HG02870 (cell line): ENCODE measurements at regions not wholly inside any gene's neighbourhood (a gene's known extent, or its start where the extent isn't known, plus 50 kb on each side); places are given as distances from the start of the nearest gene placed in this dataset.

Source experiments
- ATAC-seq: cut with Tn5 transposase; IDR thresholded peaks from one replicate; pipeline ENCODE4 v1.9.1; 2021; ENCODE audit warnings: mild to moderate bottlenecking, moderate library complexity; ENCODE audit not compliant: unreplicated experiment

DNA sequence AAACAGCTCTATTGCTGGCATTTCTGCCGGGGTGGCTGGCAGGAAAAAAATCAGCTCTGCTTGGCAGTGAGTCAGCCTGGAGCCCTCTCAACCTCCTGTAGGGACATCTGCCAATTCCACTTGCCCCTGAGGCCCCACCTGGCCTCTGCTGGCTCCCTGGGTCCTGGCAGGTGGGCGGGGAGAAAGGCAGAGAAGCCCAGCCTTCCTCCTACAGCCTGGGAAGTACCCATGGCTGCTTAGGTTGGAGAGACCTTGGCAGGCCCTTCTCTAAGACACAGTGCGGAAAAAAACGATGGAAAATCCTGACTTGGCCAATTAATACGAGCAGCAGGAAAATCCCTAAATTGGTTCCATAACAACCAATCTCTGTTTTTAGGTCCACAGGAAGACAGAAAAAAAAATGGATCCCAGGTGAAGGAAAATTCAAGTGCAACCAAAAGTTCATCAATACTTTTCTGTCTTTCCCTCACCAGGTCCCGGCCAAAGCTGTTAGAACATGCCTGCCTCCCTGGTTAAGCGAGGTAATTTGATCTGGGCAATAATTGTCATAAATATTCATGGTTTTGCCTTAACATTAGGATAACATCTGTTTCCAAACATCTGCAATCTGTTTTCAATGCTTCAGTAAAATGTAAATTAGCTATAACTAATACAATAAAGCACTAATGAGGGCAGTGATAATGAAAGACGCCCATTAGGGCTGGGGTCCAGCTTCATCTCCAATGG, 245.9 kb downstream of the TFCP2L1 start:
- no peak for ATAC-seq

DNA sequence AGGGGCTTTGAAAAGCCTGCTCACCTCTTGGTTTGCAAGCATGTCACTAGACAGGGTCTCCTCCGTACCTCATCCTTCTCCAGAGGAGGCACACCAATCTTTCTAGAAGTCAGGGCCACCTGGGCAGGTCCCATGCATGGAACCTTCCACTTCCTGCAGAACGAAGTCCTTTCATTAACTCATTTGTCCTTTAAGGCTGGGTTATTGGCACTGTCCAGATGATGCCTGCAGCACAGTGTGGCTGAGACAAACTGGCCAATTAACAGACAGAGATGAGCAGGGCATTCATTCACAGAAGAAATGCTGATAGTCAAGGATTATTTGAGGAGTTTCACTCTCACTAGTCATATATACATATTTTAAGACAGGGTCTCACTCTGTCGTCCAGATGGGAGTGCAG, 245.3 kb downstream of the TFCP2L1 start:
- no peak for ATAC-seq

DNA sequence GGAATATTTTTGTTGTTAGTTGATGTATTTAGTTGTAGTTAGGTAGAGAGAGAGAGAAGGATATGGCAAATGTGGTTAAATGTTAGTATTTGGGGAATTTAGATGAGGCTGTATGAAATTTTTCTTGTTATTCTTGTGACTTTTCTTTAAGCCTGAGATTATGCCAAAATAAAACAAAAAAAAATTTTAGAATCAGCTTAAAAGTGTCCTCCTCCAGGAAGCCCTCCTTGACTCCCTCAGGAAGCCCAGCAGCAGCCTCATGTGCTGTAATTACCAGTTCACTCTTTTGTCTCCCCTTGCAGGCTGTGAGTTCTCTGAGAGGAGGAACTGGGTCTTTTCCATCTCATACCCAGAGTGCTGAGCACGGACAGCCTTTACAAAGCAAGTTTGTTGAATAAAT, 243.5 kb downstream of the TFCP2L1 start:
- no peak for ATAC-seq

- no peak for ATAC-seq
Observed at GRCh38 chr2:121043061-121043826, 241.8 kb downstream of the TFCP2L1 start.

GRCh38 chr2:121043827-121044222, 241.2 kb downstream of the TFCP2L1 start:
- no peak for ATAC-seq

GRCh38 chr2:121044412-121044811, 240.6 kb downstream of the TFCP2L1 start:
- no peak for ATAC-seq

GRCh38 chr2:121045245-121045644, 239.8 kb downstream of the TFCP2L1 start:
- ATAC-seq = no peak

GRCh38 chr2:121046335-121046734, 238.7 kb downstream of the TFCP2L1 start:
- ATAC-seq = no peak

DNA sequence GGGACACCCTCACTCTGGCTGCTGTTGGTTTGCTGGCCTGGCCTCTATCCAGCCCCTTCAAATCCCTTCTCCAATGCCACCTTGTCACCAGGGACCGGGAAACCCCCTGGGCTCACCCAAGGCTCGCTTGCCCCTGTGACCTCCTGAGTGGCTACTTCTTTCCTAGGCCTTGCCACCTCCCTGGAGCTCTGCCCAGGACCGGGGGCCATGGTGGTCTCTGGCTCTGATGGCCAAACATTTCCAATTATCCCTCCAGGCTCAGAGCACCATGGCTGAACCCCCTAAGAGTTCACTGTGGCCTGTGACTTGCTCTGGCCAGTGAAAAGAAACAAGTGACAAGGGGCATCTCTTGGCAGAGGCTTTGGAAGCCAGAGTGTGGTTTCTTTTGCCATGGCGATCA, 237.6 kb downstream of the TFCP2L1 start:
- no peak for ATAC-seq

GRCh38 chr2:121049131-121049530, 235.9 kb downstream of the TFCP2L1 start:
- no peak for ATAC-seq

DNA sequence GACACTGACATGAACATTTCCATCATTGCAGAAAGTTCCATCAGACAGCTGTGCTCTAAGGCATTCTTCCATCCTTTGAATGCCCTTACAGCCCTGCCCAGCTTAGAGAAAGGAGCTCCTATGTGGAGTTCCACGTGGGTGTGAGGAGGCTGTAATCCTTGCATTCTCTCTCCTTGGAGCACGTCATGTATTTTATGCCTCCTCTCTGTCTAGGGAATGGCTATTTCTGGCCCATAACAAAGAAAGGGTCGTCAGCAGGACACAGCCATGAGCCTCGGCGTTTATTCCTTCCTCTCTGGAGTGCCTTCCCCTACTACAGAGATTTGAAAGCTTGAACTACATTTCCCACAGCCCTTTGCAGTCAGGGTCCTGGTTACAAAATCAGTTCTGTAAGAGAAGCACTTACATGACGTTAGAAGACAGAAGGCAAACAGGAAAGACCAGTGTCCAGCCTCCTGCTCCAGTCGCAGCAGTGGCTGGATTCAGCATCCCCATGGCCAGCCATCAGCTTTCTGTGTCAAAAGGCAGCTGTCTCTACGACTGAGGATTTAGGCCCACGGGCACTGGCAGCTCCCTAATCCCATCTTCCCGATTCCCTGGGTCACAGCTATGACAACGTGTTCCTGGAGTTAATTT, 234.9 kb downstream of the TFCP2L1 start:
- ATAC-seq = no peak

- no peak for ATAC-seq
Observed at GRCh38 chr2:121051311-121051710, 233.7 kb downstream of the TFCP2L1 start.

DNA sequence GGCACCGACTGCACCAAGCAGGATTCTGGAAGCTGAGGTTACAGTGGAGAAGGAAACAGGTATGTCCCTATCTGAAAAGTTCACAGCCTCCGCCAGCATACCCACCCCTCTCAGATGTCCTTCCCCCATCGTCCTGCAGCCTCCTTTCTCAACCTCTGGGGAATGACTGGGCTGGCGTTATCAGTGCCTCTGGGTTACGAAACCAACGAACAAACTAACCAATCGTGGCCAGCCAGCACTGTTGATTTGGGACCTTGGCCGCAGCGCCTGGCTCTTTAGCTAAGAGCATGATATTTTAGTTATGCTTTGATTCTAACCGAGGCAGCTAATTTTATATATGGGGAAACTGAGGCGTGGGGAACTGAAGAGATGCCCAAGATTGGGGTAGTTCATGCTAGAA, 233.0 kb downstream of the TFCP2L1 start:
- no peak for ATAC-seq

GRCh38 chr2:121052521-121052920, 232.5 kb downstream of the TFCP2L1 start:
- no peak for ATAC-seq

- no peak for ATAC-seq
Observed at GRCh38 chr2:121055088-121055487, 229.9 kb downstream of the TFCP2L1 start.

GRCh38 chr2:121055501-121055900, 229.5 kb downstream of the TFCP2L1 start:
- no peak for ATAC-seq

DNA sequence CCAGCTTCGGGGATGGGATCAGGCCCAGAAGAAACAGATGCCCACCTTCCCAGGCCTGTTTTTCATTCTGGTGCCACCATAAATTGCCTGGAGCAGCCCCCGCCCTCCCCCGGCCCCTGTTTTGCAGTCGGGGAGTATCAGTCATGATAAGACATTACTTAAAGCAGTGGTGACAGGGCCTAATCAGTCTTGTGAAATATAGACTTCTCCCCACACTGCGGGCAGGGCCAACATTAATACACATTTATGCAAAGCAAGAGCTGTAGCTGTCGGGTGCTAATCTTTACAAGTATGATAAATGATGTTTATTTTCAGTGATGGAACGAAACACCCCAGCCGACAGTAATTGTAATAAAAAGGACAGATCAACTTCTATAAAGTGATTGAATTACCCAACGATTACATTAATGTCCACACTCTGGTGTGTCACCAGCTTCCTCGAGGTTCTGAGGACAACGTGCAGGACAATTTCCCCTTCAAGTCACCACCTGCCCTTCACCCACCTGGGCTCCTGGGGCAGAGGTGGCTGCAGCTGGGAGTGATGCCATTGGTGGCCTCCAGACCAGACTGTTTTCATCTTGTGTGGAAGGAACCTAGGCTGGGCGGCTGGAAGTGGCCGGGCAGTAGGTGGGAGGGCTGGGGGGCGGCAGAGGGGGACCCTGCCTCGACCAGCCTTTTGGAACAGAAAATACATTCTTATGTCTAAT, 226.0 kb downstream of the TFCP2L1 start:
- no peak for ATAC-seq

DNA sequence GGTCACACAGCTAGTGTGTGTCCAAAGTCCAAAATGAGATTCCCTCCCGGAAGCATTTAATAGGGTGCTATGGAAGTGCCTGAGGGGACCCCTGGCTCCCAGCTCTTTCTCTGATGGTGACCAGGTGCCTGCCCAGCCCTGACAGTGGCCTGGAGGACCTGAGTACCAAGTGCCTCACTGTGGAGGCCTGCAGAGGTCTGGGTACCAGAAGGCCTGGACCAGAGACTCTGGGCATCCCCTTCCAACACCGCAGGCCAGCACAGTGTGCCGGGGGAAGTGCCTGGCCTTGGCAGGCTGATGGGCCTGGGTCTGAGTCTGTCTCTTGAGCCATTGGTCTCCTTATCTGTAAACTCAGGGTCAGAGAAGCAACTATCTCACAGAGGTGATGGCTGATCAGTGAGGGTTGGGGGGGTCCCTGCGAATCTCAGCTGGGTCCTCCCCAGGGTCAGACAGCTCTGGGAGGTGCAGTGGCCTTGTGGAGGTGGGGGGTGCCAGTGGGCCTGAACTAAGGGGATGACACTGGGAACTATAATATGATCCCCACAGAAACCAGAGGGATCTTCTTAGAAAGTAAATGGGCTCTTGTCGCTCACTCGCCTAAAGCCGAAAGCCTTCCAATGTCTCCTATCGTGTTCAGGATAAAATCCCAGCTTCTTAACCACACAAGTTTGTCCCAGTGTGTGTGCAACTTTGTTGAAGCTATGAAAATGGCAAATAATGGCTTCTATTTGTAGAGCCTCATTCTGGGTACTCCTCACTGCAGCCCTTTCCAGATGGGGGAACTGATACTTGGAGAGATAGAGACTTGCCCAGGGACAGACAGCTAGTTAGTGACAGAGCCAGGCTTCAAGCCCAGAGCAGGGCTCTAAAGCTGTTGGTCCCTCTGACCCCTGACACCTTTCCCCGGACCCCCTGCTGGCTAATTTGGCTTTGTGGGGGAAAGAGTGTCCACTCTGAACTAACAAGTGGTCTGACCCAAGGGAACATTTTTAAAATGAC, 225.1 kb downstream of the TFCP2L1 start:
- ATAC-seq = no peak

DNA sequence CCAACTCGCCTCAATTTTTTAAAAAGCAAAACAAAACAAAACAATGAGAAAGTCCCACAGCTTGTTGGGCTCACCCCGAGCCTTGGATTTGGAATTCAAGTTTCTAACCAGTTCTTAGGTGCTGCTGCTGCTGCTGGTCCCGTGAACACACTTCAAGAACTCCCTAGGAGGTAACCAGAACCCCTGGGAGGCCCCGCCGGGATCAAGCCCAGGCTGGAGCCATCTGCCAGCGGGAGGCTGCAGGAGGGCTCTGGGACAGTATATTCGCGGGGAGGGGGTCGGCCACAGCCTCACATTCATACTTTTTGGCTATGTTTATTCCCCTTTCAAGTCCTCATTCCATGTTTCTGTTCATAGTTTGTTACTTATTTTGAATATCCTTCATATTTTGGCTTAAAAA, 223.4 kb downstream of the TFCP2L1 start:
- ATAC-seq = no peak

- no peak for ATAC-seq
Observed at GRCh38 chr2:121063471-121063870, 221.5 kb downstream of the TFCP2L1 start.
